ENCODE measurements at regions not wholly inside any gene's neighbourhood (a gene's known extent, or its start where the extent isn't known, plus 50 kb on each side); places are given as distances from the start of the nearest gene placed in this dataset.

- TF ChIP-seq YY1 (IDR thresholded peaks at IDR 0.05; ENCODE audit: insufficient read depth, insufficient read length), result no peak
- TF ChIP-seq SUZ12 (IDR thresholded peaks at IDR 0.05; ENCODE audit: extremely low read depth, insufficient read depth, insufficient read length), result no peak
- no peak for TF ChIP-seq ZNF274 (IDR thresholded peaks at IDR 0.05; ENCODE audit: low read depth, low read length)
Measured at GRCh38 chr15:38898236-38898635, 333.6 kb upstream of the RASGRP1 start.
